Activated CD4-positive, alpha-beta T cell treated with anti-CD3 and anti-CD28 coated beads for 1 hour (primary cell): ENCODE measurements at regions not wholly inside any gene's neighbourhood (a gene's known extent, or its start where the extent isn't known, plus 50 kb on each side); places are given as distances from the start of the nearest gene placed in this dataset.
A peak's percentile ranks its signal among the peaks of the same experiment; 100 is the strongest.

Experiments
- DNase-seq: peaks from one replicate; pipeline ENCODE4 v3.0.0-alpha.2; 2020

DNA sequence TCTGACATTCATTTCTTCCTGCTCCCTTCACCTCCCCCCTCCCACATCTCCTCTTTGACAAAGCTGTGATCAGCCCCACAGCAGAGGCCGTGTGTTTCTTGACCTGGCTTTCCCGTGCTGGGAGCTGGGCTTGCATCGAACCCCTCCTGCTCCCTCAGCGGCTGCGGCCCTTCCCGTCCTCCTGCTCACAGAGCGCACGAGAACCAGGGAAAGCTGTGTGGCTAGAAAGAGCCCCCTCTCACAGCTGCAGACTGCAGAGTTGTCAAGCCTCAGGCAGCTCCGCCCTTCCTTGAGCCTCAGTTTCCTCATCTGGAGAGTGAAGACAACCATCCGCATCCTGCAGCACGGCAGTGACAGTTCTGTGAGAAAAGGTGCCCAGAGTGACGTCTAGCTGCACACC lies 65.7 kb upstream of the GLI2 start:
- no peak for DNase-seq

DNA sequence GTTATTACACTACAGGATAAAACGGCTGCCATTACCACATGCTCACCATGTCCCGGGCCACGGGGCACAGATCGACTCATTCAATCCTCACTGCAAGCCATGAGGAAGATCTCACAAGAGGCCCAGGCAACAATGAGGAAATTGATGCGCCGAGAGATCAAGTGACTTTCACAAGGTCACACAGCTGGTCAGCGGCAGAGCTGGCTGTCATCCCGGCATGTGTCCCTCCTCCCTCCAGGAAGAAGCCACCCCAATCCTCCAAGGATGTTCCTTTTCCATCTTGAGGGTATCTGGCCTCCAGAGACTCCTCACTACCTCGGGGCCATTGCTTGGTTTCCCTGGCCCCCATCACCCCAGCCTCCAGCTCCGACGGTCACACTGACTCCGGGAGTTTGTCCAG lies 65.3 kb upstream of the GLI2 start:
- no peak for DNase-seq

DNA sequence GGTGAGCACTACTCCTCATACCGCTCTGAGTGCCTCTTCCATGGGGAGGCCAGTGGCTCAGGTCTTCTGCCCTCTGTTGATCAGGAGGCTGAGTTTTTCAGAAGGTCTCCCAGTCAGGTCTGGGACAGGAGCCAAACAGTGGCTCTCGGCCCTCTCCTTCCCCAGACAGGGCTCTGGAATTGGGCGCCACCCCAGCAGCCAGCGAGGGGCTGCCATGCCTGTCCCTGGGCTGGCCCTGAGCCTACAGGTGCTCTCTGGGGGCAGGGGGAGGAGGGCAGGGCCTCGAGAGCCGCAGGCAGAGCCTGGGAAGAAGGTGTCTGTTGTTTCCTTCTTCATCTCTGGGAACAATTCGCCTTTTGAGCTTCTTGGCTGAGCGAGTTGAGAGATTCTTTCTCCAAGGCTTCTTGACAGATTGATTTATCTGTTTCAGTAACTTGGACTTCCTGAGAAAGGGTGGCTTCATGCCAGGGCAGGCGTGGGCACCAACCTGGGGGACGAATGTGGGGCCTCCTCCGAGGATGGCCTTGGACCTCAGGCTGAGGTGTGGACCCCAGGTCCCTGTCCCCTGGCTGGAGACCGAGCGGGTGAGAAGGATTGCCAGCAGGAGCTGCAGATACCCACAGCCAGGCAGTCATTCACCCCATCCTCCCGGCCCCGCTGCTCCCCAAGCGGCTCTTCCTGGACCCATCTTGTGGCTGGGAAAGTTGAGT lies 64.7 kb upstream of the GLI2 start:
- no peak for DNase-seq

DNA sequence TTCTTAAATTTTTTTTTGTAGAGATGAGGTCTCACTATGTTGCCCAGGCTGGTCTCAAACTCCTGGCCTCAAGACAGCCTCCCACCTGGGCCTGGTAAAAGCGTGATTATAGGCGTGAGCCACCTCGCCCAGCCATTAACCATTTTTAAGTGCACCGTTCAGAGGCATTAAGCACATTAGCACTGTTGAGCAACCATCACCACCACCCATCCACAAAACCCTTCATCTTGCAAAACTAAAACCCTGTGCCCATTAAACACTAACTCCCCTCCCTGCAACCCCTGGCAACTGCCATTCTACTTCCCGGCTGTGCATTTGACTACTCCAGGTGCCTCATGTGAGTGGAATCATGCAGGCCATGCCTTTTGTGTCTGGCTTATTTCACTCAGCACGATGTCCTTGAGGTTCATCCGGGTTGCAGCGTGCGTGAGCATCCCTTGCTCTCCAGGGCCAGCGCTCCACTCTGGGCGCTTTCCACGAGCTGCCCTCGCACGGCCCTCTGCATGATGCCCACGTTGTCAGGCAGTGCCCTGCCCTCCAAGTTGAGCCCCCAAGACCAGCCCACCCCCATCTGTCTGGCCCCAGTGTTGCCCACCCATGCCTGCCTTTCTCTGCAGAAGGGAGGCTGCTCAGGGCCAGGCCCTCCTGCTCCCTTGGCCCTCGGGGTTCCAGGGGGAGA lies 63.0 kb upstream of the GLI2 start:
- DNase-seq, result no peak

DNA sequence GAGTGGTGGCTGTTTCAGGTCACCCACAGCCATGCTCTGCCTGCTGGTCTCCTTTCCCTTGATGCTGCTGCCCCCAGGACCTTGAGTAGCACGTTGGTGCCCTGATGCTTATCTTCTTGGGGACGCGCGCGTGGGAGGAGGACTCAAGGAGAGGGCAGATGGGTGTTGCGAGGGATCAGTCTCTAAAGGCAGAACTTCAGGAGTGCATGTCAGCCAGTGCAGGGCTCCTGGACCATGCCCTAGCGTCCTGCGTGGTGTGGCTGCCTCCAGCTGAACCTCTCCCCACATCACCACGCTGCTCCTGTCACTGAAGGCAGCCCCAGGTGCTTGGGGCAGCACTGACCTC lies 62.5 kb upstream of the GLI2 start:
- DNase-seq, result no peak

DNA sequence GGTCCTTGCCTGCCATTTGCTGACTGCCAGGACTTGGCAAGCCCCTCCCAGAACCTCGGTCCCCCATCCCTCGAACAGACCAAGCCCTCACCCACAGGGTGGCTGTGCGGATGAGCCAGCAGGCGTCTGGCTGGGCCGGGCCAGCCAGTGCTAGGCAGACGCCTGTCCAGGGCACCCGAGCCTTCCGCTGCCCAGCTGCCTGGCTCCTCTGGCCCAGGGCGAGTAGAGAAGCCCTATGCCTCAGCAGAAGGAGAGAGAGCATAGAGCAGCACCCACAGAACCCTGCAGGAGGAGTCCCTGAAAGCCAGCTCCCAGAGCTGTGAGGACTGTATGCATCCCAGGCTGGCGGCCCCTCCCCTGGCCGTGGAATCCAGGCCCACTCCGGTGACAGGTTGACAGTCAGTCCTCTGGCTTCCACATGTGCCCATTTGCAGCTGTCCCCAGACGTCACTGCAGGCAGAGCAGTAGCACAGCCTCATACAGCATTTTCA lies 62.1 kb upstream of the GLI2 start:
- DNase-seq, result no peak

DNA sequence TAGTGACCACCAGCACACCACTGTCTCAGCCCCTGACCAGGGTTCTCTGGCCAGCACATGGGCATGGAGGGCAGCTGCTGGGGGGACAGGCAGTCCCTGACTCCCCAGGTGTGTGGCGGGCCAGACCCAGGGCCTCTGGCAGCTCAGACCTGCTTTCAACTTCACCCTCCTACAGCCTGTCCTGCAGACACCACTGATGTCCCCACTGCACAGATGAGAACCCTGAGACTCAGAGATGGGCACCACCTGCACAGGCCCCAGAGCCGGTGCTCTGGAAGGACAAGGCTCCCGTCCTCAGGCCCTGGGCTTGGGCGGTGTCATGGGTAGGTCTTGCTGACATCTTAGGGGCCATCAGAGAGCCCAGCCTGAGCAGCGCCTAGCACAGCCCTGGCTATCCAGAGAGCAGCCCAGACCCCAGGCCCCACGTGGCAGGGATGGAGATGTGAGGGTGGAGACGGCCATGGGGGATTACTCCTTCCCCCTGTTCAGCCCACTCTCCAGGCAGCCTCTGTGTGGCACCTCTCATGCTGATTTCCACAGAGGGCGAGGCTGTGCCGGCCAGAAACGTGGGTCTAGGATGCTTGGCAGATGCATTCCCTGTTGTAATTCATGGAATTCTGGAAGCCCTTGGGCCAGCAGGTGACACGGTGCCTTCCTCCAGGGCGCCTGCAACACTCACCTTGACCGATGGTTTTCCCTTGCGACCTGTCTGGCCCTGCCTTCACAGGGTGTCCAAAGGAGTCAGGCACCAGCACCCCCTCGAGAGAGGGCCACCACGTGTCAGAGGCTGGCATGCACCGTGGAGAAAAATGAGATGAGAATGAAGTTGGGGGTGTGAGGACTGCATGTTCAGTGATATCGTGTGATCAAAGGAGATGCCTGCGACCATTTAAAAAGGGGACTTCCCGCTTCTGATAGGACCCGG lies 61.2 kb upstream of the GLI2 start:
- DNase-seq, result no peak

DNA sequence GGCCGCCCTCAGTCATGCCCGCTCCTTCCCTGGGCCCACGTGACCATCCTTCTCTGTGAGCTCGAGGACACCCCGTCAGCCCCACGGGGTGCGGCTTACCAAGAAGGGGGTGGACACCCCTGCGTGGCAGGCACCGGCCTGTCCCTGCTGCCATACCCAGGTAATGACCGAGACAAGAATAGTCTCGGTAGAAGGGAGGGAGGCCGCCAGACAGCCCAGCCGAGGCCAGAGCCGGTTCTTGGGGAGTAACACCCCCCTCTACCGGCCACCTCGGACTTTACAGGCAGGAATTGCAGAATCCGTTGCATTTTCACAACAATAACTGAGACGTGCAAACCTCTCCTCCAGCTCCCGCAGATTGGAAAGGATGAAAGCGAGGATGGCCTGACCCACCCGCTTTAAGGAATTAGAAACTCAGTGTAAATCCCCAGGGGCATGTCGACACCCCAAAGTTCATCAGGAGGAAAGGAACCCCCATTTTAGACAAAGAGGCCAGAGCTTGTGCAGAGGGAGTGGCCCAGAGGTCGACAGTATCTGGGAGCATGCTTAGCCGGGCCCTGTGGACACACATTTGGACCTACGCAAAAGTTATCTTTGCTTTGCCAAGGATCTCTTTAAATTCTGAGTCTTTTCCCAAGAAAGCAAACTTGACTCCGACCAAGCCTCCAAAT lies 60.1 kb upstream of the GLI2 start:
- DNase-seq, result peak; percentile 27

DNA sequence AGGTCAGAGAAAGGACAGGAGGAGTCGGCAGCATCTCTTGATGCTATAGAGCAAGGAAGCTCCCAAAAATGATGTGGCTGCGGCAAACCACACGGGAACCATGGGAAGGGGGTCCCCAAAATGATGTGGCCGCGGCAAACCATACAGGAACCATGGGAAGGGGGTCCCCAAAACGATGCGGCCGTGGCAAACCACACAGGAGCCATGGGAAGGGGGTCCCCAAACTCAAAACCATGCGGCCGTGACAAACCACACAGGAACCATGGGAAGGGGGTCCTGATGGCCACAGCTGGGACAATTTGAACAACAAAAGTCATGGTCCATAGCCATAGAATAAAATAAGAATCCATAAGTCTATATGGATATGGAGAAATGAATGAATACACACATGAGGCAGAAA lies 58.4 kb upstream of the GLI2 start:
- DNase-seq, result no peak

DNA sequence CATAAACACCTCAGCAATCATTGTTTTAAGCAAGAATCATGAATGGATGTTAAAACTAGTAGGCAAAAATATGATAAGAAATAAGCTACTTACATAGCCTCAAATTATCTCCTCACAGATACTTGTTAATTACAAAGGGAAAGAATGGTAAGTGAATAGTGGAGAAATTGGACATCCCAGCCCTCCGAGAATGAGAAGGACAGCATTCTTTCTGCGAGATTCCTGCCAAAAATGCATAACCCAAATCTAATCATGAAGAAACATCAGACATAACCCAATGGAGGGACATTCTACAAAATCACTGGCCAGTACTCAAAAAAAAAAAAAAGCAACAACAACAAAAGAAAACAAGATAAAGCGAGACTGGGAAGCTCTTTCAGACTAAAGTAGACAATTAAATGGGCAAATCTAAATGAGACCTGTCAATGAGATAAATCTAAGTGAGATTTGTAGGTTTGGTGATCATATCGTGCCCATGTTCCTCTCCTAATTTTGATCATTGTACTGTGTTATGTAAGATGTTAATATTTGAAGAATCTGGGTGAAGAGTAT lies 57.9 kb upstream of the GLI2 start:
- DNase-seq, result no peak

DNA sequence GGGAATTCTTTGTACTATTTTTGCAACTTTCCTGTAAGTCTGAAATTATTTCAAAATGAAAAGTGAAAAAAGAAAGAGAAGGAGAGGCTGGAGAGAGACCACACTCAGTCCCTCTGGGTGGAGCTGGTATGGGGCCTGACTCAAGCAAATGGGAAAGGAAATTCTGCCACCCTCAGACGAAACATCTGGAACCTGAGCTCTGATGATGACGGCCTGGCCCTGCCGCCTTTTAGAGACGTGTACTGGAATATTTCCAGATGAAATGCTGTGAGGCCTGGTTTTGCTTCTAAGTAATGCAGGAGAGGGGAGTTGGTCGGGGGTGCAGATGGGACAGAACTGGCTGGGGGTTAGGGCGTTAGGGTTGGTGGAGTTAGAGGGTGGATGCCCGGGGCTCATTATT lies 57.4 kb upstream of the GLI2 start:
- no peak for DNase-seq

DNA sequence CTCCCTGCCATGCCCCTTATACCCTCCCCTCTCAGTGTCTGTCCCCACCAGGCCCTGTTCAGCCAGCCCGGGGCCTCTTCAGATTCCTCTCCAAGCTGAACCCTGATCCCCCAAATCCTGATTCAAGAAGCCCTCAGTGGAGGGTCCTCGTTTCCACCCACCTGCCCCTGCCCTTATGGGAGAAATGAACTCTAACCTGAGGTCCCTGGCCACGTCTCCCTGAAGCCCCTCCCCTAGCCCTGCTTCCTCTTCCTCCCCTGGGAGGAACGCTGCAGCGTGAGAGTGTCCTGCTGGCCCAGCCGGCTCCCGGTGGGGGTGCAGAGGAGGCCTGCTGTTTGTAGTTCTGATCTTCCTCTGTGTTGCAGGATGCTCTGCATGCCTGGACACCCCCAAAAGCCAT lies 56.7 kb upstream of the GLI2 start:
- DNase-seq, result no peak

DNA sequence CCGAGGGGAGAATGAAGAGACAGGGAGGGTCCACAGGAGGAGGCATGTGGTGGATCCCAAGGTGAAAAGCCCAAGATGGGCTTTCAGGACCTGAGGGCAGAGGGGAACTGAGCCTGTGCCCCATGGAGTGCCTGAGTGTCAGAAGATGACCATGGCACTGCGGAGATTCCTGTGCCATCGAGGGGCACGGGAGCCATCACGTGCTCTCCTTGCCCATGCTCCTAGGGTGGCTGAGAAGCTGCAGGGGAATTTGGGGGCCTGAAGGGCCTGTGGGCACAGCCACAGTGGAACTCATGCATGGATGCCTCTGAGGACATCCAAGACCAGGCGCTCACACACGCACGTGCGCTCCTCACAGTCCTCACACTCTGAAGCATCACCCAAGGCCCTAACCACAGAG lies 56.1 kb upstream of the GLI2 start:
- DNase-seq, result no peak

DNA sequence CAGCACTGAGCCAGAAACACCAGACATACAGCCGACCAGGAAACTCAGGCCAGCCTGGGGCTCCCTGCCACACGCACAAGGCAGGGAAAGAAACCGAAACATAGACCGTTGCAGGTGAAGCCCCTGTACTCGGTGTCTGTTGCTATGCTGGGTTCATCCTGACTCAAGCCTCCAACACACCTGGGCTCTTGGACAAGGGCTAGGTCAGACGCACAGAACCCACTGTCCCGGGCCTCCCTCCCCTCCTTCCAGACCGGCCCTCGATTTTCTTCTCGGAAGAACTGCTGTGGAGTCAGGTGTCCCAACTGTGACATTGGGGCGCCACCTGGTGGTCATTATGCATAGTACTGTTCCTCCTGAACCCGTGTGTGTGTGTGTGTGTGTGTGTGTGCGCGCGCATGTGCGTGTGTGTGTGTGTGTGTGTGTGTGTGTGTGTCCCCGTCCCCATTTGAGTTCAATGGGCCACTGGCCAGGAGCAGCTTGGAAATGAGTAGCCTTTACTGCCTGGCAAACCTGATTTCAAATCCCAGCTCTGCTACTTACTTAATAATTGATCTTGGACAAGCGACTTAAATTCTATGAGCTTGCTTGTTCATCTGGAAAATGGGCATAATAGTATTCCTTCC lies 55.4 kb upstream of the GLI2 start:
- DNase-seq, result peak; percentile 50

DNA sequence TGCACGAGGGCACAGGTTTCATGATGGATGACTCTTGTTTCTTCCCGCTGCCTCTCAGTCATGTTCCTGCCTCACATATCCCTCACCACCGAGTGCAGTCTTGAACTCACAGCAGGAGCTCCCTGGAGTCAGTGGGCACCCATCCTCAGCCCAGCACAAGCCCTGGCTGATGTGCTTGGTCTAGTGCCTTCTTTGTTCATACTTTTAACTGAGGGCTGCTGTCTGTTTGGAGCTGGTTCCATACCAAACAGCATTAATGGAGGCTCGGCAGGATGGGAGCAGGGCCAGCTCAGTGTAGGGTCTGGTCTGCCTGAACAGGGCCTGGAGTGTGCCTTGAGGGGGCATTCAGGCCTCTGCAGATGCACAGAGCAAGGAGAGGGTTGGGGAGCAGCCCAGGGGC lies 54.5 kb upstream of the GLI2 start:
- DNase-seq, result no peak

DNA sequence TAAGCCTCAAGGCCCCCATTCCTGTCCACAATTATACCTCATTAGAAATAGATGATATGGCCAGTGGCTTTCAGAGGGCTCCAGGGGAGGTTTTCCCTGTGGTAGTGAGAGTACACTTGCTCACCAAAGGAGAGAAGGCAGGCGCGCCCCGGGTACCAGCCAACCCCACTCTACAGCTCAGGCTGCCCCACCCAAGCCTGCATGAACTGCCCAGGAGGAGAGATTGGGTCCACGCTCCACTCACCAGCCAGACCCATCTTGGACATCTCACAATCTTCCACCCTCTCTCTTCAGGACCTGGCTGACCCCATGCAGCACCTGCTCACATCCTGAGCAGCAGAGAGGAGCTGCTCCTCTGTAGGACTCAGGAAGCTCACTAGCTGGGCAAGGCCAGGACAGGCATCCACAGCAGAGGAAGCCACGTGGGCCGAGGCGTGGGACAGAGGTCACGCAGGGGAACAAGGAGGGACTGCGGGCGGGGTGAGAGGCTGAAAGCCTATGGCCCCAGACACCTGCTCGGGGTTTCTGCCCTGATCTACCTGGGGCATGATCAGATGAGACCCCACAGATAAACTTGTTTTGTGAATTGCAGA lies 53.9 kb upstream of the GLI2 start:
- no peak for DNase-seq

DNA sequence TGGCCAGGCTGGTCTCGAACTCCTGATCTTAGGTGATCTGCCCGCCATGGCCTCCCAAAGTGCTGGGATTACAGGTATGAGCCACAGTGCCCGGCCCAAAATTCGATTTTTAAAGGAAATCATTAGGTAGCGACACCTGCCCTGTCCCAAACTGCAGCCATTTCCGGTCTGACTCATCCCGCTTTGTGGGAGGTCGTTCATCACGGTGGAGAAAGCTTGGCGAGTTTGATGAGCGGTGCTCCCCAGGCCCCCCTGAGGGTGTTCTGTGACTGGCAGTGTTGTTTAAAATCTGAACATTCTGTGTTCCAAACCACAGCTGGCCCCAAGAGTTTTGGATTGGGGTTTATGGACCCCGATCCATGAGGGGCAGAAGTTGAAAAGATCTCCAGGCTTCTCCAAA lies 53.0 kb upstream of the GLI2 start:
- no peak for DNase-seq

DNA sequence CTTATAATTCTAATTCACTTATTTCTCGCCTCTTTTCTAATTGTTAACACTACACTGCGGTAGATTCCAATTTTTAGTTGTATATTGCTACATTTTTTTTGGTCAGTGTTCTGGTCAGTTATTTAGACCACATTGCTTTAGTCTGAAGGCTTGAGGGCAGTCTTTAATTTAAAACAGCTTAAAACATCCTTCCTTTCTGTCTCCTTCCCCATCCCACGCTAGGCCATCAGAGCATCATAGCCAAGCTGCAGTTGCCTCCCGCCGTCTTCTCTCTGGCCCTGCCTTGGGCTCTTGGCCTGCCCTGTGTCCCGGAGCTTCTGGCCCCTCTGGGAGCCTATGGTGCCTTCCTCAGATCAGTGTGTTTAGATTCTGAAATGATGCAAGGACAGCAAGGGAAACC lies 52.6 kb upstream of the GLI2 start:
- no peak for DNase-seq

DNA sequence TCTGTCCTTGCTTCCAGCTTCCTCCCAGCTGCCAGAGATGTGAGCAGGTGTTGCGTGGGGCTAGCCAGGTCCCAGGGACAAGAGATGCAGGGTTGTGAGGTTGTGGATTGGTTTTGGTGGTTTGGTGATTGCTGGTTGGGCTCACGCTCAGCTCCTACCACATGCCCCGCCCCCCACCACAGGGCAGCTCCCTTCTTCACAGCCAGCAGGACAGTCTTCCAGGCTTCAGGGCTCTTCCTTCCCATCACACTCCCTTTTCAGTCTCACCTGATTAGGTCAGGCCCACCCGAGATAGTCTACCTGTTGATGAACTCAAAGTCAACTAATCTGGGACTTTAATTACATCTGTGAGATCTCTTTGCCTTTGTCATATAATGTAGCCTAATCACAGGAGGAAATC lies 52.0 kb upstream of the GLI2 start:
- DNase-seq, result no peak

DNA sequence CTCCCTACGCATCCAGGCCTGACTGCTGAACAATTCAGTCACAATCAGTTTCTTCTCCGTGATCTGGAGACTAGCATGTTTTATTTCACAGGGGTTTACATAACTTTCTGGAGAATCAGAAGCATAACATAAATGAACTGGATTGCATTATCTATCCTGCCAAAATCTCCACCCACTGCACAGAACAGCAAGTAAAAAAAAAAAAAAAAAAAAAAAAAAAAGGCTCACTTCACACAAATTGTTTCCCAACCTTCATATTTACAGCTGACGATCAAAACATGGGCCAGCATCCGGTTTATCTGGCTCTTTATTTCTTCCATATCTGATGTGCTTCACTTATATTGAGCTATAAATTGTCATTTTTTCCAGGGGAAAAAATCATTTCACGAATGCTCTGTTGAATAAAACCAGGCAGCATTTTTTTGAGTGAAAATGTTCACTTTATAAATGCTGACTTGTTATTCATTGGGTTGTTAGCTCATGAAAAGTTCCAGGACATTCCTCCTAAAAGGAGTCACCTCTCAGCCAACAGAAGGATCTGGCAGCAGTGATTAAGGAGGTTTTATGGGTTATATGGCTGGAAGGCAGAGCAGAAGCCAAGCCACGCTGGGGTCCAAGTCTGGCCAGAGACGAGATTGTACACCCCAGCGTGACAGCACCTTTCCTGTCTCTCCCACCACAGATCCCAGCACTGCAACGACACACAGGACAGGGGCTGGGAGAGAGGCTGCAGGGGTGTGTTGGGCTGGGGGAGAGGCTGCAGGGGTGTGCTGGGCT lies 51.2 kb upstream of the GLI2 start:
- DNase-seq, result no peak
